ENCODE measurements at regions not wholly inside any gene's neighbourhood (a gene's known extent, or its start where the extent isn't known, plus 50 kb on each side); places are given as distances from the start of the nearest gene placed in this dataset.
A peak's percentile ranks its signal among the peaks of the same experiment; 100 is the strongest.

DNA sequence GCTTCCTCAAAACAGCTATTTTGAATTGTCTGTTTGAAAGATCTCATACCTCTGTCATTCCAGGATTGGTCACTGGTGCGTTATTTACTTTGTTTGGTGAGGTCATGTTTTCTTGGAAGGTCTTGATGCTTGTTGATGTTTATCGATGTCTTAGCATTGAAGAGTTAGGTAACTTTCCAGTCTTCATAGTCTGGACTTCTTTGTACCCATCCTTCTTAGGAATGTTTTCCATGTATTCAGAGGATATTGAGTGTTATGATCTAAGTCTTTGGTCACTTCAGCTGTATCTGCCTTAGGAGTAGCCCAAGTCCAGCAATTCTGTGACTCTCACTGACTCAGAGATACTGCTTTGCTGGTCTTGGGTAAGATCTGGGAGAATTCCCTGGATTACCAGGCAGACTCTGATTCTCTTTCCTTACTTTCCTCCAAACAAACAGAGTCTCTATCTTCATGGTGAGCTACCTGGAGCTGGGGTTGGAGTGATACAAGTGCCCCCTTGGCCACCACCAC, 398.6 kb downstream of the ZIC4 start:
- no peak for DNase-seq

DNA sequence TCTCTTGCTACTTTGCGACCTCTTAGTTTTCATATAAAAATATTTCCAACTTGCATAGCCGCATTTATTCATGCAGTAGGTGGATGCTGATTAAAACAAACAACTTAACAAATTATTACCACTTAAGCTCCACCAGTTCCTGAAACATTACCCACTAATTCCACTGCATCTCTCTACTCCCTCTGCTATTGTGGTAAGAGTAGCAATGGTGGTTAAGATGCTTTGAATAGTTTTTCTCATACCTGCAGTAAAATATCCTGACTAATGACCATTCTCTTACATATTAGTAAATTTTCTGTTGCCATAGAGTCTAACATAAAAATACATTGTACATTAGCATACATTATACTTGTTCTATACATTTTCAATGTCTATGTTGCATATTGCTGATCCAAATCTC, 397.6 kb upstream of the PLSCR5 start:
- DNase-seq, result no peak

DNA sequence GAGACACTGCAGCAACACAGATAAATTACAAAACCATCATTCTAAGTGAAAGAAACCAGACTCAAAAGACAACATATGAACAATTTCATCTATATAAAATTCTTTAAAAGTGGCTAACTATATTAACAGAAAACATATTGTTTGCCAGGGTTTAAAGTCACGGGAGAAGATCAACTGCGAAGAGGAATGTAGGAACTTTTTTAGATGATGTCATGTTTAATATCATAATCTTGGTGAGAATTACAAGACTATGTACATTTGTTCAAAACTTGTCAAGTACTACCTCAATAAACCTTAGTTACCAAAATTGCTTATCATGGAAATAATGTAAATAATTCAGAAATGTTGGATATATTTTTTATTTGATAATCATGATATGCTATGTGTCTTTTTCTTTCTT, 395.1 kb upstream of the PLSCR5 start:
- DNase-seq, result no peak

DNA sequence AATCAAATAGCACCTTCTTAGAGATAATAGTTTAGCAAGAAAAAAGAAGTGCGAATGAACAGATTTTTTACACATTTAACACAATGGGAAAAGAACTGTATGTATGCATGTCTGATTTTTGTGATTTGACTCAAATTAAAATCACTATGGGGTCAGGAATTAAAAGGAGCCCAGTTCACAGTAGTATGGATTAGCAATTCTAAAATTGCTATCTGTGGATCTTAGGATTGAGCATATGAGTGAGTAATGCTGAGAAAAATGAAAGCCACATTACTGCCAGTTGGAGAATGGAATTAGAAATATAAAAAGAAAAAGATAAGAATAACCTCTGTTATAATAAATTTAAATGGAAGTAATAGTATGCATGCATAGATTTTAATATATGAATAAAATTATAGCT, 386.8 kb upstream of the PLSCR5 start:
- no peak for DNase-seq

DNA sequence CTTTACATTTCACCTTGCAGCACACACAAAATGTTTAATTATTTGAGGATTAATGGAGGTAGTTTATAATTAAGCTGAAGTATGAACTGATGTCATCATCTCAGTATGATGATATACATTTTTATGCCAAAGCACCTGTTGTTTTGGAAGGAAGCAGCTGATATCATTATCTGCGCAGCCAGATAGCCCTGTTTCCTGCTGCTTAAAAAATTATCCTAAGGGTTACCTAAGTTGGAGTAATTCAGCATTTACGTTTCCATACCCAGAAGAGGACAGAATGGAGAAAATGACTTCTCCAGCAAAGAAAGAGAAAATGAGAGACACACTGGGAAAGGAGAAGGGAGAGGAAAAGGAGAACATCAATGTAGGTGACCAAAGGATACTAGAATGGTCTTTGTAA, 370.3 kb upstream of the PLSCR5 start:
- DNase-seq, result peak; percentile 35 to 71

DNA sequence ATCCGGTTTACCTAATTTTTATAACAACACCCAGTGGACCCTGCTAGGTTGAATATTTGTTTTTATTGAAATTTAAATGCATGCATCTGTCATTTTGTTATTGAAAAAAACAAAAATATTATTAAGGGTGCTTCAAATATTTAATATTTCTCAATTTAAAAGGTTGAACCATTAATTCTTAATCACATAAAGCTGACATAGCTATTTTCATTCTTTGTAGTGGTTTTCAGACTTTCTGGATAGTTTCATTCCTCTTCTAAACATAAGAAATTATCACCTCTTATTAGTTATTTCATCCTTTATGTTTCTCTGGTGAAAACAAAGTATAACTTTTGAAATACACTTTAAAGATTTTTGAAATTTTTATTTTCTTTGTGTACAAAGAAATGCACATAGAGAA, 369.9 kb upstream of the PLSCR5 start:
- DNase-seq, result no peak

DNA sequence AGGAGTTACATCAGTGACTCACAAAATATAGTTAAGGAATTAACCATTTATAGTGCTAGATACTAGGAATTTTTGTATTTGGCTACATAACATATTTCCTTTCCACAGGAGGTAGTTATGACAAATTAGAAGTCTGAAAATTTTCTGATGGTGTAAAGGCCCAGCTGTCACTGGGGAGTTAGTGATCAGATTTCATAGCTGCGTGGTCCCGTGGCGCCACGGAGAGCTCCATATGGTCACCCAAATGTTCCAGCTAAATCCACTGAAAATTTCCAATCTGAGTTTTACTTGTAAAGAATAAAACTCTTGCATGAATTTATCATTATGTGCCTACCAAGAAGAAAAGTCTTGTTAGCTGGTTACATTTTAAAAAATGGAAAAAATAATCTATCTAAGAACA, 368.9 kb upstream of the PLSCR5 start:
- peak; percentile 41 to 94 for DNase-seq

DNA sequence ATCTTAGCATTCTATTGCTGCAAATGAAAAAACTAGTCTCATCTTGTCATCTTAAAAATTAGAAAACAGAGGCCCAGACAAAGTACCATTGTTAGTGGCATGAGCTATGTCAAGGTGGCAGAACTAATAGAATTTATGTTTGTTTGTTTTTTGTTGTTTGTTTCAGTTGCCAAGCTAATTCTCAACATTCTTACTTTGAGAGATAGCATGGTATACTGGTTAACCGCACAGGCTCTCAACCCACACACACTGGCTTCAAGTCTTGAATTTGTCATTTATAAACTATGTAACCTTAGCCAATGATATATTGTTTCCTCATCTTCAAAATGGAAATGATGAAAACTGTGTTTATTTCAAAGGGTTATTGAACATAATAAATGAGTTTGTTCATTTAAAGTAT, 367.6 kb upstream of the PLSCR5 start:
- DNase-seq, result no peak

DNA sequence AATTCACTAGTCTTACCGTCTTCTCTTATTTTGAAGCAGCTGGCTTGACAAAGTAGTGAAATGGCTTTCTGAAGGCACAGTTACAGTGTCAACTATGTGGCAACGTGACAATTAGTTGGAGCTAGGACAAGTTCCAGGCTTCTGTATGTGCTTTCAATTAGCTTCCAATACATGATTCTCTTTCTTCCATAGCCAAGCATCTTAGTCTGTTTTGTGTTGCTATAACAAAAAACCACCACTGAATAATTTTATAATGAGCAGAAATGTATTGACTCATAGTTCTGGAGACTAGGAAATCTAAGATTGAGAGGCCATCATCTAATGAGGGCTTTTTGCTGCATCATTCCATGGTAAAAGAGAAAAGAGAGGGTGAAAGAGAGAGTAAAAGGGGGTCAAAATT, 365.1 kb upstream of the PLSCR5 start:
- DNase-seq, result no peak

DNA sequence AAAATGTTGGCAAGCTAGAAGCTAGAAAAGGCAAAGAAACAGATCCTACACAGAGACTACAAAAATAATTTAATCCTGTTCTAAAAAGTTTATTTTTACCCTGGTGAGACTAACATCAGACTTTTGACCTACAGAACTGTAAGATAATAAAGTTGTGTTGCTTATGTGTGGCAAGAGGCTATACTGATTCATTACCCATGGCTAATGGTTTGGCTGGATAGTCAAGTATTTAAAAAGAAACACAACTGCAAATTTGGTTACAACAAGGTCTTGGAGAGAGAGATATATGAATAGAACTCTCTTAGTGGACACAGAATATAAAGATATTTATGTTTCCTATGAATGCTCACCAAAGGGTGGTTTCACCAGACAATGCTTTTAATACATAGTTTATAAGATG, 364.2 kb upstream of the PLSCR5 start:
- DNase-seq, result no peak

DNA sequence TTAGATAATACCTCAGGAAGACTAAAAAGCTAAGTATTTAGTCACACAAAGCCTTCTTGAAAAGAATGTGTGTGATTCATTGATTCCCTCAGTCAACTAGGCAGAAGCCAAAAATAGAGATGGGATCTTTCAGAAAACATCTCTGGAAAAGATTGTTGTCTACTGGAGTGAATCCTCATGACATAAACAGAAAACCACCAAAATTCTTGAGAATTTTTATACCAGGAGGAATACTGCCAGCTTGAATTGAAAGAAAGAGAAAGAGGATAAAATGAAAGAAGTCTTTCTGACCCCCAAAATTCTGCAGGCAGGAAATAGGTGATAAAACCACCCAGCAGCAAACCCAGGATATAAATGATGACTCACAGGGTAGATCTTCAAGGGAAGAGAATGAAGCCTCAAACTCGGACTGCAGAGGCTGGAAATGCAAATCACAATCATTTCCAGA, 363.1 kb upstream of the PLSCR5 start:
- DNase-seq, result no peak

DNA sequence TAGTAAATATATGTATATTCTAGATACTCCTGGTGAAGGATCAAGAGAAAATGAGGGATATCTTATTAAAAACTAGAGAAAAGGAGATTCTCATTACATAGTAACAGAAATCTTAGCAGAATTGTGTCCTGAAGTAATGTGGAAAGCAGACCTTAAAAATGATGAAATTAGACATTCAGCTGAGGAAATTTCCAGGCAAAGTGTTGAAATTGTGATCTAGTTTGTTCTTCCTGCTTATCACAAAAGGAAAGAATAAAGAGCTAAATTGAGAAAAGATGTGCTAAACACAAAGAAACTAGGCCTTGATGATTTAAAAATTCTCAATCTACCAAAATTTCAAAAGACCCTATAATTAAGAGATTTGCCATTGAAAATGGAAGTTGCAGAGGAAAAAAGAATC, 362.6 kb upstream of the PLSCR5 start:
- no peak for DNase-seq

DNA sequence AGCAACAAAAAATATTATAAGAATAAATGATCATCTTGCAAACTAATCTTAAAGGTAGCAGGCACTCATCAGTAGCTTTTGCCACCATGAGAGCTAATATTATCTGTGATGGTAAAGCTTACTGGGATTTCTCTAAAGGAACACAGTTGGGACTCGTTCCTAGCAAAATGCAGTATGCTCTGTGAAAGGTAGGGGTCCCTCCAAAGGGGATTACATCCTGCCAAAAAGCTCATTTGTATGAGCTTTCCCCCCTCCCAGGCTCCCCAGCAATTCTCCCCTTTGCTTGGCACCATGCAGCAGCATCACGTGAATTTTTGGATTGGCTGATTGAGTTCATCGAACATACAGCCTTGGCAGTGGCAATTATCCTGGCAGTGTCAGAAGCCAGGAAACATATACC, 361.0 kb upstream of the PLSCR5 start:
- DNase-seq, result no peak

DNA sequence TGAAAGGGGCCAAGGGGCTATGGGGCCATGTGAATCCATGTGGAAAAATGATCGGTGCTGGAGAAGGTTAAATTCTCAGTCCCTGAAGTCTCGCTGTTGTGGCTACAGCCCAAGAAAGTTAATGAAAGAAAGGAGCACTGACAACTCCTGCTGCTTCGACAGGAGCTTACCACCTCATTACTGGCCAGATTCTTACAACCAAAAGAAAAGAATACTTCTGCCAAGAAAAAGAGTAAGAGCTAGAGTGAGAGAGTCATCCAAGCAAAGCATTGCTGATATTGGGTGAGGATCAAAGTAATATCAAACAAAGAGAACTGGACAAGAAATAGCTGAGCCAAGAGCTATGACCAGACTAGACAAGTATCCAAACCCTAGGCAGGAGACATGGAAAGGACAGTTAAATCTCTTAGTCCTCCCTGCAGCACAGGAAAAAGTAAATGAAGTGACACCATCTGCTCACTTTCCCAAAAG, 348.4 kb upstream of the PLSCR5 start:
- peak in 1 of 2 experiments; percentile 56 for DNase-seq

DNA sequence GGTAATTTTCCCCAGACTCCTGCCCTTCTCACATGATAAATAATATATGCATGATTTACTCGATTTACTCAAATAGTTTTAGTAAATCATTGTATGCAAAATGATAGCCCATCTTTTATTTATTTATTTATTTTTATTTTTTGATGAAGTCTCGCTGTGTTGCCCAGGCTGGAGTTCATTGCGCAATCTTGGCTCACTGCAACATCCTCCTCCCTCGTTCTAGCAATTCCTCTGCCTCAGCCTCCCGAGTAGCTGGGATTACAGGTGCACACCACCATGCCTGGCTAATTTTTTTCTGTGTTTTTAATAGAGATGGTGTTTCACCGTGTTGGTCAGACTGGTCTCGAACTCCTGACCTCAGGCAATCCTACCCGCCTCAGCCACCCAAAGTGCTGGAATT, 343.8 kb upstream of the PLSCR5 start:
- no peak for DNase-seq

DNA sequence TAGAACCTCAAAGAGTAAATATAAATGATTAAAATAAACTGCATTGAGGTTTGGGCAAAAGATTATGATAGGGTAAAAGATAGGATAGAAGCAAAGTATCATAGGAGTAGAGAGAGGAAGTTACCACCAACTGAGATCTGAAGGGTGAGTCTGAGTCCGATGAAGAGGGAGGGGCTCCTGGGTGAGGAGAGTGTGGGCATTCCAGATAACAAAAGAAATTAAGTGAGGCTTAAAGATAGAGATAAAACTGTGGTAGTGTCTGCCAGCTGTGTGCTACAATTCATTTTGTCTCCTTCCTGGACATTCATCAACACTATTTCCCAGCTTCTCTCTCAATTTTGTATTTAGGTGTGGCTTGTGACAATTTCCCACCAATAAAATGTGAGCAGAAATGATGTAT, 343.0 kb upstream of the PLSCR5 start:
- no peak for DNase-seq

DNA sequence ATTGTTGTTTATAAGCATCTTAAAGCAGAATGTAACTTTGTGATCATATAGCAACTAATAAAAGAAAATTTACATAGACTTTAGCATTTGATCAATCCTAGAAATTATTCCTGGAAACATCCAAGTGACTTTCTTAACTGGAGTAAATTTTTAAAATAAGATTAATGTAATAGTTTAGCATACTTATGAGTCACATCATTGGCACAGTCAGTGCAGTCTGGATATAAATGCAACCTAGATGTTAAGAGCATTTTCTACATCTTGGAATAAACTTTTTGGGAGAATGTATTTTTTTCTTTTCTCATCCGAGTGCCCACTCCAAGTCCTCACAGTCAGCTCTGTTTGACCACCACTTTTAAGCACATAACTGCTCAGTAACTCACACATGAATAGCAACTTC, 324.6 kb upstream of the PLSCR5 start:
- DNase-seq, result no peak

DNA sequence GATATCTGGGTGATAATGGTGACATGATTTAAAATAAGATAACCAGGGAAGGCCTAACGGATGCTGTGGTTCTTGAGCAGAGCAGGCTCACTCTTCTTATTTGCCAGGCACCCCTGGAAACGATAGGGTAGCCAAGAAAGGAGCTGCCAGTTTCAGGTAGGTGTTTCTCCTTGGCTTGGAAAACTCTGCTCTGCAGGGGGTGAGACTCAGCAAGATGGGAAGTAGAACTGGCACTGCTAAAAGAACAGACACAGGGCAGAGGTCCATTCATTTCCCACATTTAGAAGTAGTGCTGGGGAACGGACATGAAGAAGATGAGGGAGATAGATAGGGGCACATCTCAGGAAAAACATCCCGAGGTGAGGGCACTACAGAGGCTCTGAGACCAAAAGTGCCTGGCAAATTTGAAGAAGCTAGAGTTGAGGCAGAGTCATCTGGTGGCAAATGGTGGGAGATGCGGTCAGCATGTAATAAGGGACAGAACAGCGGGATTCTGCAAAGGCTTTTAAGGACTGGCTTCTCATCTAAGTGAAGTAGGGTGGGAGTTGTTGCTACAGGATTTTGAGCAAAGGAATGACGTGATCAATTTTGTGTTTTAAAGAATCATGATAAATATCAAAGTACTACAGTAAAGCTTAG, 323.4 kb upstream of the PLSCR5 start:
- DNase-seq, result no peak

DNA sequence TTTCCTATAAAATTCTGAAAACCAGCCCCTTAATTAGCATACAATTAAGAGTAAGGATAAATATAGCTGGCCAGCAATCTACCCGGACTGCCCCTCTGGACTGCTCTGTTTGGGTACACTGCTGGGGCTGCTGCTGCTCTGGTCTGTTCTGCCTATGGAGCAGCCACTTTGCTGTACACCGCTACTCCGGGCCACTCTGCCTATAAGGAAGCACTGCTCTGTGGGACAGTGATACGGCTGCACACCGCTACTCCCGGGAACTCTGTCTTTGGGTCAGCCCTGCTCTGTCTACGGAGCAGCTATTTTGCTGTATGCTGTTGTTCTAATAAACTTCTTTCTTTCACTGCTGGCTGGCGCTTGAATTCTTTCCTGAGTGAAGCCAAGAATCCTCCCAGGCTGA, 316.5 kb upstream of the PLSCR5 start:
- no peak for DNase-seq

DNA sequence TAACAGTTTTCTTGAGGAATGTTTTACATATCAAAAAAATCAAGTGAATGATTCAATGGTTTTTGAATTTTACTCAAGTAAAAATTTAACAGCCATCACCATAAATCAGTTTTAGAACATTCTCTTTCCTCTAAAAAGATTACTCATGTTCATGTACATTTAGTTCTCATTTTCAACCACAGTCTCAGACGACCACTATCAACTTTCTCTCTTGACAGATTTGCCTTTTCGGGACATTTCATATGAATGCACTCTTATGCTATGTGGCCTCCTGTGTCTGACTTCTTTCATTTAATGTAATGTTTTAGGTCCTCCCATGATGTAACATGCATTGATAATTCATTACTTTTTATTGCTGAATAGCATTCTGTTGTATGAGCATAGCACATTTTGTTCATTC, 309.3 kb upstream of the PLSCR5 start:
- no peak for DNase-seq

DNA sequence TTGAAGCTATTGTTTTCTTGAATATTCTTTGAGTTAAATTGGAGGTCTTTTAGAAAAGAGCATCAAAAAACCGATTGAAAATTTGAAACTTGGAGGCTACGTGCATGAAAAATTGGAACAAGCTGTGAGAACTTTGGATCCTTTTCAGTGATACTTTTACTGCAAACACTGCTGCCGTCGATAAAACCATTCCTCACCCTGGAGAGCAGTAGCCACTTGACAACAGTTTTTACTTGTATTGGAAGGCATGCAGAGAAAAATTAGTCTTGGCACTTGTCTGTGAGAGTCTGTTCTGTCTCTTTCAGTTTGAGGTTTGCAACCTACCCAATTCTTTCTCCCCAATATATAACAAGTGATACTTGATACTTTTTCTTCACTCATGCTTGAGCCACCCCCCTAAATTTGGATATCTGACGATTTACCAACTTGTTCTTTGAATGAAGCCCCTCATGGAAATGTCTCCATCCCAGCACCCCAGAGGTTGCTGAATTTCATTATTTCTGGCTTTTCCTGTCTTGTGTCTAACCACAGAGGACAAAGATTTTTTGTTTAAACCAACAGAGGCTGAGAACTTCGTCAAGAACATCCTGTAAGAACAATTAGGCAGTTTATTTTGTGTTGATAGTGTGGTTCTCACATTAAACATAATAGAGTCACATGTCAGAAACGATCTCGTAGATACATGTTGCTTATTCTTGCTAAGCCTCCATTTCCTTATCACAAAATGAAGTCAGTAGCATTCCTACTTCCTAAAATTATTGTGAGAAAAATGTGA, 307.3 kb upstream of the PLSCR5 start:
- DNase-seq, result no peak

DNA sequence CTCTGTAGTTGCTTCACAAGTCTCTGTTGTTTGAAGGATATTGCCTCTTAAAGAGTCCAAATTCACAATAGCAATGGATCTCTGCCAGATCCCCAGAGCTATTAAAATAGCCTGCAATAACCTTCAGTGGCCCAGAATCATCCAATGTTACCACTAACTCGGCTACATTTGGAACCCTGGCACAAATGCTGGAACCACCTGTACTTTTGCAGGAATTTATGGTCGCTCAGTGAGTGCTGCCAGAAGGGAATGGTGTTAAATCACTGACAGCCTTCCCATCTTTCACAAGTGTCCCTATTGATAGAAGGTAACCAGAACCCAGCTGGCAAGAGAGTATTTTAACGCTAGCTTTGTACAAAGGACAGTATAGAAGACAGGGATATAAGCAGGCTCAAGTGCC, 298.8 kb upstream of the PLSCR5 start:
- DNase-seq, result no peak

DNA sequence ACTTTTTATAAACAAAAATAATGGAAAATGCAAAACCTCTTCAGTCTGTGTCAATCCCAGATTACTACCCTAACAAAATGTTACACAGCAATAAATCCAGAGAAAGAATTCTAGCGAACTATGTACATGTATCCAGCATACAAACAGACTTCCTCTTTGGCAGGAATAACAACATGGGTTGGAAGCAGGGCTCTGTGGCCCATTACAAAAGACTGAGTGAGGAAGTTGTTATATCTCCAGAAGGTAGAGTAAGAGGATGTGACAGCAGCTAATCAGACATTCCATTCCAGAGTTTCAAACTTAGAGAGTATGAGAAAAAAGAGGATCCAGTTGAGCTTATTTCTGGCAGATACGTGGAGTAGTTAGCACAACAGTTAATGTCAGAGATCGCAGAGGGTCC, 294.0 kb upstream of the PLSCR5 start:
- DNase-seq, result no peak

DNA sequence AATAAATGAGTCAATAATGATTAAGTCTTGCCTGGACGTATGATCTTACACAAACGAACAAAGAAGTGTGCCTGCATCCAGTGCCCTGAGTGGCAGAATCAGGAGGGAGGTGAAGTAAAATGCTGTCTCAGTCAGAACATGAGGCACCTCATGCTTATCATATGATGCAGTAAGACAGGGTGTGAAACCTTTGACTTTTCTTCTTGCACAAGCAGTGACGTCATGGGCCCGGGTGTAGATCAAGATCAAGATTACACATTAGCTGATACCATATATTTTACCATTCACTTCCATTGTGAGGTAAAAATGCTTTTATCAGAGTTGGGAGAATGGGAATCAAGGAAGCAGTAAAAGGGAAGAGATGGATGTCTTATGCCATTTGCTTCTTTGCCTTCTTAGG, 291.6 kb upstream of the PLSCR5 start:
- no peak for DNase-seq

All from NCI-H524 (cell line).